ENCODE measurements at regions not wholly inside any gene's neighbourhood (a gene's known extent, or its start where the extent isn't known, plus 50 kb on each side); places are given as distances from the start of the nearest gene placed in this dataset.
A peak's percentile ranks its signal among the peaks of the same experiment; 100 is the strongest.

GRCh38 chr2:185417111-185417510 lies 321.5 kb upstream of the FSIP2 start:
- DNase-seq (ENCODE audit: low read depth) = peak; percentile 1

GRCh38 chr2:185417688-185418087 lies 320.9 kb upstream of the FSIP2 start:
- no peak for DNase-seq (ENCODE audit: low read depth)
- no peak for TF ChIP-seq CTCF (IDR thresholded peaks at IDR 0.05; ENCODE audit: insufficient read depth, low read depth, low read length)
- no peak overlapping the region for H3K4me3 ChIP-seq (ENCODE audit: low read depth, low read length)

More at GRCh38 chr2:185417111-185417510, 321.5 kb upstream of the FSIP2 start:
- H3K4me3 ChIP-seq (ENCODE audit: low read depth, low read length) = no peak overlapping the region
- no peak for TF ChIP-seq CTCF (IDR thresholded peaks at IDR 0.05; ENCODE audit: insufficient read depth, low read depth, low read length)

GRCh38 chr2:185424958-185425629 lies 313.5 kb upstream of the FSIP2 start:
- DNase-seq (ENCODE audit: low read depth) = peak; percentile 1
- peak overlapping the region; percentile 45 for H3K4me3 ChIP-seq (ENCODE audit: low read depth, low read length)

GRCh38 chr2:185428000-185428399 lies 310.6 kb upstream of the FSIP2 start:
- DNase-seq (ENCODE audit: low read depth) = no peak
- no peak for TF ChIP-seq CTCF (IDR thresholded peaks at IDR 0.05; ENCODE audit: insufficient read depth, low read depth, low read length)
- H3K4me3 ChIP-seq (ENCODE audit: low read depth, low read length) = no peak overlapping the region

GRCh38 chr2:185433824-185434223 lies 304.8 kb upstream of the FSIP2 start:
- DNase-seq (ENCODE audit: low read depth) = no peak
- TF ChIP-seq CTCF (IDR thresholded peaks at IDR 0.05; ENCODE audit: insufficient read depth, low read depth, low read length) = no peak
- no peak overlapping the region for H3K4me3 ChIP-seq (ENCODE audit: low read depth, low read length)

GRCh38 chr2:185436787-185437372 lies 301.7 kb upstream of the FSIP2 start:
- TF ChIP-seq CTCF (IDR thresholded peaks at IDR 0.05; ENCODE audit: insufficient read depth, low read depth, low read length) = no peak
- DNase-seq (ENCODE audit: low read depth) = no peak
- H3K4me3 ChIP-seq (ENCODE audit: low read depth, low read length) = no peak overlapping the region

GRCh38 chr2:185441486-185442005 lies 297.1 kb upstream of the FSIP2 start:
- TF ChIP-seq CTCF (IDR thresholded peaks at IDR 0.05; ENCODE audit: insufficient read depth, low read depth, low read length) = no peak
- no peak for DNase-seq (ENCODE audit: low read depth)
- no peak overlapping the region for H3K4me3 ChIP-seq (ENCODE audit: low read depth, low read length)

Measured in fibroblast of villous mesenchyme (primary cell).